GM18870 (cell line): ENCODE measurements at regions not wholly inside any gene's neighbourhood (a gene's known extent, or its start where the extent isn't known, plus 50 kb on each side); places are given as distances from the start of the nearest gene placed in this dataset.

ENCODE experiments used
- ATAC-seq: cut with Tn5 transposase; IDR thresholded peaks from one replicate; pipeline ENCODE4 v1.9.1; 2021; ENCODE audit warnings: moderate library complexity; ENCODE audit not compliant: unreplicated experiment

DNA sequence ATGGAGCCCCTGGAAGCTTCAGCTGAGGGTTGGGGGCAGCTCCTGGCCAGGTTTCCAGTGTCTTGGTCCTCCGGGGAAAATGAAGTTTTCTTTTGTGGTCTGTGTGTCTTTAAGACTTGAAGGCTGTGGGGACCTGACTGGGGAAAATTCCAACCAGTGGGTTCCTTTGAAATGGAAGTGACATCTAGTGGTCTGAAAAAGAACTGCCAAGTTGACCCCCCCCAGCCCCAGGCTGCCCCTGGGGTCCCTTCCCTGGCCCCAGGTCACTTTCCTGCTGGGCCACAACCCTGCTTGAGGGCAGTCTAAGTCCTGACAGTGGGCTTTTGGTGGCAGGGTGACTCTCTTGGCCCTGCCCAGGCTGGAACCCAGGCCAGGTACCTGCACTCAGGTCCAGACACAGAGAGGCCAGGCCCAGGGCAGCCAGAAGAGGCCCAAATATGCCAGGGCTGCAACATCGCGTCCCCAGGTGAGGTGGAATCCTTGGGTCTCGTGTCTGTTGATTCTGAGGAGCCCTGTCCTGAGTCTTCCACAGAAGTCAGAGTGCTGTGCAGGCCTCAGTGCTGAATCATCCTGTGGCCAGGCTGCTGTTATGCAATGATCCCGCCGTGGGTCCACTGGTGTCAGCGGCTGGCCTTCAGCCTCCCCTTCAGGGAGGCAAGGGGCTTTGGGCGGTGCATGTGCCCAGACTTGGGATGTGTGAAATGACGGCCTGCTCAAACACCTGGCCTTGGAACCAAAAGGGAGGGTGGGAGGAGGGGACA lies 68.4 kb downstream of the VEGFA start:
- no peak for ATAC-seq

DNA sequence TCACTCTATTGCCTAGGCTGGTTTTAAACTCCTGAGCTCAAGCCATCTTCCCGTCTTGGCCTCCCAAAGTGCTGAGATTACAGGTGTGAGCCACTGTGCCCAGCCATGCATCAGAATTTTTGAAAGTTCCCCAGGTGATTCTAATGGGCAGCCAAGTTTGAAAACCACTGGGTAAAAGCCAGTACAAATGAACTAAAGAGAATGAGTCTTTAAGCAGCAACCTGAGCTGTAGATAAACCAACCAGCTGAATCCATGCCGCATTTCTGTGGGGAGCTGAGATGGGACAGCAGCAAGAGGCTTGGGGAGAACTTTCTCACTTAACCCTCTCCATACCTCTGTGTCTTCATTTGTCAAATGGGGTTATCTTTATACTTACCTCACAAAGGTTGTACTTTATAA lies 67.5 kb downstream of the VEGFA start:
- no peak for ATAC-seq

DNA sequence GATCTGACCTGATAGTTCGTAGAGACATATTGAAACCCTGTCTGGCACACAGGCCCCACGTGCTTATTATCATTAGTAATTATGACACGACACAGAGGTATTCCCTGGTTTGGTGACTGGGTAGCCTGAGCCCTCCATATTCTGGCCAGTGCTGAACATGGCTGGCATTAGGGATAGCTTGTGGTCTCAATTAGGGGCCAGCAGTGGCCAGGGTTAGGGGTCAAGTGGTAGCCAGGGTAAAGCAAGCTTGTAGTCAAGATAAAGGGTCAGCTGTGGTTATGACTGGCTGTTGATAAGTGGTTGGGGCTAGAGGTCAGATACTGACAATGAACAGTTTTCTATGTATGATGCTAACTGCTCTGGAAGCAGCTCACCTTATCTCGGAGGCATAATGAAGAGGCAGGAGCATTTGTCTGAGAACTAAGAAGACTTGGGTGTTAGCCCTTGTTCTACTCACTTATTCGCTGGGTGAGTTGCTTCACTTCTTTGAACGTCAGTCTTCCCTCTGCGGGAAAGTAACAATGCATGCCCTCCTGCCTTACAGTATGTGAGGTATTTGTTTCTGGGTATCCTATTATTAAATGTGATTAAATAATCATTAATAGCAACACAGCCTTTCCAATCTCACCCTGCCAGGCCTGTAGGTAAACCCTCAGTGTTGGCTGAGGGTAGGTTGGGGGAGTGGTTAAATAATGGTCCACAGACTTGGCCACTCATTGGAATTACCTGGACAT lies 66.7 kb downstream of the VEGFA start:
- ATAC-seq, result no peak
